Mucosa of descending colon (tissue), 3 donors: ENCODE measurements at regions not wholly inside any gene's neighbourhood (a gene's known extent, or its start where the extent isn't known, plus 50 kb on each side); places are given as distances from the start of the nearest gene placed in this dataset.
"Not testable (repeated sequence)": the region's sequence is repeated elsewhere in the genome, so short reads cannot be mapped to it uniquely, and the experiment has no call there.

ENCODE experiments used
- ATAC-seq: fragments of 200-7000 bp; cut with Tn5 transposase; one replicate; pipeline ENCODE4 v1.9.1; 2020; ENCODE audit warnings: mild to moderate bottlenecking, moderate library complexity
- DNase-seq, 3 donors: peaks; one replicate each; pipeline ENCODE4 v3.0.0-alpha.2; 2020
- H3K36me3 ChIP-seq: fragments of 200-600 bp; one replicate; pipeline ENCODE4 v1.8.0; 2021; ENCODE audit warnings: low read depth, mild to moderate bottlenecking
- H3K4me1 ChIP-seq: fragments of 200-600 bp; one replicate; pipeline ENCODE4 v1.8.0; 2021; ENCODE audit warnings: low read depth, mild to moderate bottlenecking
- H3K4me3 ChIP-seq: fragments of 200-600 bp; one replicate; pipeline ENCODE4 v1.8.0; 2021; ENCODE audit warnings: mild to moderate bottlenecking
- H3K9me3 ChIP-seq: fragments of 200-600 bp; one replicate; pipeline ENCODE4 v1.8.0; 2021; ENCODE audit warnings: mild to moderate bottlenecking
- intact Hi-C, 2 donors: fragments of 100-400 bp; cut with DNase I in 1 of 2; cut with micrococcal nuclease in 1 of 2; formaldehyde crosslinking; loops; one replicate each; pipeline versions ENCODE4 v1.11.0 to v1.11.1; 2022; cut with DNase I, micrococcal nuclease
- TF ChIP-seq, protein P1 (sequence below): fragments of 200-600 bp; IDR thresholded peaks from one replicate; pipeline ENCODE4 v1.8.0; 2022; ENCODE audit warnings: antibody characterized with exemption, mild to moderate bottlenecking
- donor health status: DM: no; HTN: no; CAD: no; lungs with moderate emphysema.
- donor health status: DM: no; HTN: no; CAD: no.
- donor health status: DM: no; HTN: yes; CAD: no.

DNA sequence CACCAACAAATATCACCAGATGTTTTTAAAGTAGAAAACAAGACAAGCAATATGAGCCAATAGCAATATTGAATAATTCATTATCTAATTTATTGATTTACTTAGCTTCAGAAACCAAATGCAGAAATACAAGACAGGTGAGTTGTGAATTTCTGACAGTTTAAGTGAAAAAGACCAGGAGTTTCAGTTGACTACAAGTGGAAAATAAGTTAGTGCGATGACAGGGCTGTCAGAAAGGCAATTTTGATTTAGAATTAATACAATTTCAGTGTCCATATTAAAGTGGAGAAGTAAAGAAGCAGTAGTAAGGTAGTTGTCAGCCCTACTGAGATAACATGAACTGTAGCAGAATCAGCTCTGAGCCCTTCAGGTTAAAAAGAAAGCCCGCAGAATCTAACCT lies 1066.7 kb upstream of the ATXN8OS start:
- Histone ChIP-seq H3K36me3 (no peaks in the 10 kb centered on the region), H3K9me3 (no peaks in the 10 kb centered on the region), H3K4me1 (no peaks in the 10 kb centered on the region), H3K4me3 (no peak overlapping the region)
- intact Hi-C loops: no loop called here
- TF ChIP-seq, protein P1, sequence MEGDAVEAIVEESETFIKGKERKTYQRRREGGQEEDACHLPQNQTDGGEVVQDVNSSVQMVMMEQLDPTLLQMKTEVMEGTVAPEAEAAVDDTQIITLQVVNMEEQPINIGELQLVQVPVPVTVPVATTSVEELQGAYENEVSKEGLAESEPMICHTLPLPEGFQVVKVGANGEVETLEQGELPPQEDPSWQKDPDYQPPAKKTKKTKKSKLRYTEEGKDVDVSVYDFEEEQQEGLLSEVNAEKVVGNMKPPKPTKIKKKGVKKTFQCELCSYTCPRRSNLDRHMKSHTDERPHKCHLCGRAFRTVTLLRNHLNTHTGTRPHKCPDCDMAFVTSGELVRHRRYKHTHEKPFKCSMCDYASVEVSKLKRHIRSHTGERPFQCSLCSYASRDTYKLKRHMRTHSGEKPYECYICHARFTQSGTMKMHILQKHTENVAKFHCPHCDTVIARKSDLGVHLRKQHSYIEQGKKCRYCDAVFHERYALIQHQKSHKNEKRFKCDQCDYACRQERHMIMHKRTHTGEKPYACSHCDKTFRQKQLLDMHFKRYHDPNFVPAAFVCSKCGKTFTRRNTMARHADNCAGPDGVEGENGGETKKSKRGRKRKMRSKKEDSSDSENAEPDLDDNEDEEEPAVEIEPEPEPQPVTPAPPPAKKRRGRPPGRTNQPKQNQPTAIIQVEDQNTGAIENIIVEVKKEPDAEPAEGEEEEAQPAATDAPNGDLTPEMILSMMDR: no peak
- no peak for DNase-seq
- ATAC-seq: no peak

- H3K9me3 ChIP-seq: no peaks in the 10 kb centered on the region
- H3K4me3 ChIP-seq: no peak overlapping the region
- DNase-seq: no peak
- intact Hi-C loops: no loop called here
- no peaks in the 10 kb centered on the region for H3K4me1 ChIP-seq
- no peak for ATAC-seq
- TF ChIP-seq, protein P1: no peak
- no peaks in the 10 kb centered on the region for H3K36me3 ChIP-seq
Measured at GRCh38 chr13:69035771-69036170, 1071.9 kb upstream of the ATXN8OS start.

- TF ChIP-seq, protein P1: no peak
- no peak for DNase-seq
- Histone ChIP-seq H3K4me3 (no peak overlapping the region), H3K36me3 (no peaks in the 10 kb centered on the region), H3K4me1 (no peaks in the 10 kb centered on the region), H3K9me3 (no peaks in the 10 kb centered on the region)
- intact Hi-C loops: no loop called here
- ATAC-seq: no peak
Measured at GRCh38 chr13:69028936-69029335, 1078.7 kb upstream of the ATXN8OS start.

- H3K36me3 ChIP-seq: no peaks in the 10 kb centered on the region
- H3K4me1 ChIP-seq: no peaks in the 10 kb centered on the region
- H3K4me3 ChIP-seq: no peak overlapping the region
- DNase-seq (no peak), ATAC-seq (no peak)
- H3K9me3 ChIP-seq: peaks cover 4% of the 10 kb centered on the region
- TF ChIP-seq, protein P1: no peak
- intact Hi-C loops: no loop called here
Measured at GRCh38 chr13:69020120-69020519, 1087.5 kb upstream of the ATXN8OS start.

- H3K4me1 ChIP-seq, H3K9me3 ChIP-seq, H3K36me3 ChIP-seq, ATAC-seq, H3K4me3 ChIP-seq, intact Hi-C loops: not testable (repeated sequence)
- peak in 1 of 3 donors; percentile 3 for DNase-seq
Measured at GRCh38 chr13:69018173-69018572, 1089.5 kb upstream of the ATXN8OS start.

- H3K4me3 ChIP-seq: no peak overlapping the region
- intact Hi-C loops: no loop called here
- TF ChIP-seq, protein P1: no peak
- ATAC-seq (no peak), DNase-seq (no peak)
- no peaks in the 10 kb centered on the region for H3K9me3 ChIP-seq
- no peaks in the 10 kb centered on the region for H3K36me3 ChIP-seq
- H3K4me1 ChIP-seq: no peaks in the 10 kb centered on the region
Measured at GRCh38 chr13:69010789-69011188, 1096.8 kb upstream of the ATXN8OS start.
